Astrocyte of the cerebellum (primary cell): ENCODE measurements at regions not wholly inside any gene's neighbourhood (a gene's known extent, or its start where the extent isn't known, plus 50 kb on each side); places are given as distances from the start of the nearest gene placed in this dataset.

Experiments used
- DNase-seq: peaks from one replicate; pipeline ENCODE4 v3.0.0-alpha.2; 2011; ENCODE audit warnings: low read depth
- H3K4me3 ChIP-seq: 2 replicates; pipeline ENCODE4 v1.5.1; 2011; ENCODE audit warnings: mild to moderate bottlenecking, low read depth, low read length, moderate library complexity
- CTCF ChIP-seq: IDR thresholded peaks from 2 replicates; pipeline ENCODE4 v1.5.1; 2012; ENCODE audit warnings: low read length, low read depth, moderate library complexity, mild to moderate bottlenecking; ENCODE audit errors: missing control alignments
- in situ Hi-C: cut with HindIII; loops from 2 replicates; pipeline ENCODE4 v1.10.0; 2017; ENCODE audit warnings: low sequenced_read_pairs

DNA sequence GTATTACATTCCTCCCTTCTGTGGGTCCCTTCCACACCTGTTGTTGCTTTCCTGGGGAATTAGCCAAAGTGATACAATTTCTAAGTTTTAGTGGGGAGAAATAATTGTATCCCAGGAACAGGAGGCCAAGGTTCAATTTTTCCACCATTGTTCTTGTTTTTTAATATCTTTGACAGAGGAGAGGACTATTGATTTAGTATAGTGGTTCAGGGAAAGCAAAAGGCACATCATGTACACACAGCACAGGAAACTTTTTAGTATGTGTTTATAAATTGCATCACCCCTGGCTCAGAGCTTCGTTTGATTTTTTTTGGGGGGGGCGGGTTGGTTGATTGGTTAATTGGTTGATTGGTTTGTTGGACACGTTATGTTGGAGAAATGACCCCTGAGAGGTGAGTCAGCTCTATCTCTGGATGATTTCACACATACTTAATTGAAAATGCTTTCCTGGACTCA is 431.6 kb downstream of the PID1 start:
- no peak overlapping the region for H3K4me3 ChIP-seq
- no peak for DNase-seq
- in situ Hi-C loops = no loop called here

GRCh38 chr2:228838819-228839218 is 432.3 kb downstream of the PID1 start:
- in situ Hi-C loops = no loop called here
- TF ChIP-seq CTCF = no peak
- no peak overlapping the region for H3K4me3 ChIP-seq
- no peak for DNase-seq

More for the DNA sequence above, 431.6 kb downstream of the PID1 start:
- no peak for TF ChIP-seq CTCF

DNA sequence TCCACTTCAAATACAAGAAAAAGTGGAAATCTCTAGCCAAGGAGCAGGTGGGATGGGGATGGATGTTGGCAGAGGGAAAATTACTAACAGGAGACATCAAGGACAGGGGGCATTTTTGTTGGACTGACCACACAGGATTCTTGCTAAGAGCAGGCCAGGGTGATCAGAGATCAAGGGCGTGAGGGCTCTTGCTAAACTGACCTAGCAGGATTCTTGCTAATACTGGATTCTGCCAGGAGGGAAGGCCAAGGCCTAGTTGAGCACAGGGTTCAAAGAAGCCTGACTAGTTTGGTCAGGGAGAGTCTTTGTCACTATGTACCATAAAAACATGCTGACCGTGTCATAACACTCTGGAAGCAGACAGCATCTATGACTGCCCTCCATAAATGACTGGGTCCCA is 442.7 kb downstream of the PID1 start:
- DNase-seq = no peak
- in situ Hi-C loops = no loop called here
- no peak for TF ChIP-seq CTCF
- H3K4me3 ChIP-seq = no peak overlapping the region

DNA sequence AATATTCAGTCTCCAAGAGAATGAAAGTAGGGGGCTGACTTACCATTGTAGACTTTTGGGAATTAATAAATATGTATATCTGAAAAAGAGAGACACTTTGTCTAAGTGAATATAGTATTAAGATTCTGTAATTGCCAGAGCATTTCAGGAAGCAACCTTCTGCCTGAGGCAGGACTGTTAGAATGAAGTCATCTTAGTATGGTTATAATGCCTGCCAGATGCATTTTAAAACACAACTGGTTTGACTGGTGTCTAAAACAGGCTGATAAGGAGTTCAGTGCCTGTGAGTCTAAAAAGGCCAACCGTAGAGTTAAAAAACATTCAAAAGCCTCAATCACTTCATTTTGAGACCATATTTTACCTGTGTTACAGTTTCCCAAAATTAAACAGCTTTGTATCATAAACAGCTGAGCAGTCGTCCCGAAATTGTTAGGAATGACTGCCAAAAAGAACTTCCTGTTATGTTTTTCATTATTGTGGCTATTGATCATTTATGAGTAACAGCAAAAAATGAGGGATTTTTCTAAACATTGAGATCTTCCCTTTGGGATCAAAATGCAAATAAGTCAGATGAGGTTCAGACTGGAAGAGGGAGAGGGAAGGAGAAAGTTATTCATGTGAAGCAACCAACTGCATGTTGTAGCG is 443.9 kb downstream of the PID1 start:
- no peak overlapping the region for H3K4me3 ChIP-seq
- no peak for DNase-seq
- TF ChIP-seq CTCF = no peak
- in situ Hi-C loops = no loop called here

GRCh38 chr2:228819701-228820100 is 451.4 kb downstream of the PID1 start:
- no peak for DNase-seq
- no peak overlapping the region for H3K4me3 ChIP-seq
- in situ Hi-C loops = no loop called here
- no peak for TF ChIP-seq CTCF

DNA sequence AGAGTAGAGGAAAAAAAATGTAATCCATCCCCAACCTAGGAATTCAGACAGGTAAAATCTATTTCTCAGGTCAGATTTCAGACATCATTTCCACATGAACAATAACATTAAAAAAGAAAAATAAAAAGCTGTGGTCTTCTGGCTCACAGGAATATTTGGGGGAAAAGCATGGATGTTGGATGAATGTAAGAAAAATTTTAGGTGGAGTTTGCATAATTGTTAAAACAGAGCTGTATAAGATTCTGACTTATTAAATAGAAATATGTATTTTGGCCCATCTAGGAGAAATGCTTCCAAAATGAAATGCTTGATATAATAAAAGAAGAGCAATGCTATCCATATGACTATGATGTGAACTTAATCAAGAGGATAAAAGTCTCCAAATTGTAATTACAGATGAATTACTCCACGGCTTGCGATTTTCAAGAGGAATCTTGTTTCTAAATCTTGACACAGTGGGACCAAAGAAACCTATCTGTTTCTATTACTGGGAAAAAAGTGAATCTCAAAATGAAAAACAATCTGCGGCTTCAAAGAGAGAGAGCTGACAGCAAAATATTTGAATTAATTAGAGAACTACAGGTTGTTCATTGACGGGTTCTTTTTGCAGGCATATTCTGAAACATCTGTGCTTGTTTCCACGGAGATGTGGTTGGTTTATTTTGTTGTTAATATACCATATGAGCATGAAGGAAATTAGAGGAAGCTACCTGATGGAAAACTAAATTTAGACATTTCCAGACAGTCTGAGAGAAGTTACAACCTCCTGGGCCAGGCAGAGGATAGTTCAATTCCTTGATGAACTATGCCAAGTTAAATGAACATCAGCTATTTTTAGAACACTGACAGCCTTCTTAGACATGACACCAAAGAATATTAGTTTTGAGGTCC is 468.7 kb downstream of the PID1 start:
- no peak overlapping the region for H3K4me3 ChIP-seq
- DNase-seq = no peak
- no peak for TF ChIP-seq CTCF
- in situ Hi-C loops = no loop called here
